Caco-2 (cell line): ENCODE measurements at regions not wholly inside any gene's neighbourhood (a gene's known extent, or its start where the extent isn't known, plus 50 kb on each side); places are given as distances from the start of the nearest gene placed in this dataset.
A peak's percentile ranks its signal among the peaks of the same experiment; 100 is the strongest.

Experiments
- BruUV-seq: library from RNA; stranded (reverse); fragments of 400-500 nt; replicated peaks from 2 replicates; lab custom pipeline; 2021; lab: Mats Ljungman, UMichigan
- CTCF ChIA-PET: fragments of 300-600 bp; sonication (Branson Sonifier 250); formaldehyde crosslinking; loops from one replicate; lab custom pipeline; 2022; ENCODE audit warnings: antibody characterized with exemption; lab: Charles Lee
- POLR2A ChIA-PET: fragments of 300-600 bp; sonication (Branson Sonifier 250); formaldehyde crosslinking; loops from one replicate; lab custom pipeline; 2022; ENCODE audit warnings: antibody characterized with exemption; lab: Charles Lee
- DNase-seq, 2 experiments: peaks; one replicate each; pipeline versions ENCODE4 v3.0.0 to v3.0.0-alpha.2; 2020 to 2022
- H3K27me3 ChIP-seq: replicated peaks from 2 replicates; pipeline ENCODE4 v1.6.0; 2011; ENCODE audit warnings: low read length; ENCODE audit not compliant: control insufficient read depth, insufficient read depth
- H3K36me3 ChIP-seq: 2 replicates; pipeline ENCODE4 v1.5.1; 2011; ENCODE audit warnings: low read length; ENCODE audit not compliant: control insufficient read depth, insufficient read depth
- H3K4me1 ChIP-seq: fragments of 250-450 bp; sonication (Bioruptor Pico); 2 replicates; pipeline ENCODE4 v1.5.1; 2020; ENCODE audit warnings: mild to moderate bottlenecking
- H3K4me3 ChIP-seq: 2 replicates; pipeline ENCODE4 v1.5.1; 2011; ENCODE audit warnings: low read depth, mild to moderate bottlenecking, control low read depth, low read length
- H3K9me3 ChIP-seq: fragments of 250-450 bp; sonication (Bioruptor Pico); 2 replicates; pipeline ENCODE4 v1.5.1; 2020; ENCODE audit warnings: mild to moderate bottlenecking, moderate library complexity
- H3K27ac Mint-ChIP-seq: one replicate; pipeline ENCODE4 v1.8.0; 2022; ENCODE audit warnings: mixed read lengths; ENCODE audit not compliant: unreplicated experiment
- H3K27me3 Mint-ChIP-seq: one replicate; pipeline ENCODE4 v1.8.0; 2022; ENCODE audit warnings: mixed read lengths; ENCODE audit not compliant: insufficient read depth, unreplicated experiment
- H3K36me3 Mint-ChIP-seq: one replicate; pipeline ENCODE4 v1.8.0; 2022; ENCODE audit warnings: mild to moderate bottlenecking, mixed read lengths; ENCODE audit not compliant: insufficient read depth, unreplicated experiment
- H3K4me1 Mint-ChIP-seq: one replicate; pipeline ENCODE4 v1.8.0; 2022; ENCODE audit warnings: low read depth, mixed read lengths; ENCODE audit not compliant: unreplicated experiment
- H3K4me3 Mint-ChIP-seq: one replicate; pipeline ENCODE4 v1.8.0; 2022; ENCODE audit warnings: mild to moderate bottlenecking, moderate library complexity, mixed read lengths; ENCODE audit not compliant: unreplicated experiment
- H3K9me3 Mint-ChIP-seq: one replicate; pipeline ENCODE4 v1.8.0; 2022; ENCODE audit warnings: mixed read lengths; ENCODE audit not compliant: unreplicated experiment
- intact Hi-C: fragments of 100-400 bp; cut with micrococcal nuclease; formaldehyde crosslinking; loops from one replicate; pipeline ENCODE4 v1.10.0; 2022; ENCODE audit not compliant: unreplicated experiment
- TF ChIP-seq, protein P1 (sequence below), 2 experiments: fragments of 200-600 bp in 1 of 2; IDR thresholded peaks; 1 replicate in 1 of 2; 2 replicates in 1 of 2; pipeline versions ENCODE4 v1.5.1 to v1.8.0; 2011 to 2022; ENCODE audit warnings: antibody characterized with exemption in 1 of 2, control low read depth in 1 of 2, inconsistent platforms in 1 of 2, low read depth in 1 of 2, low read length in 1 of 2, mild to moderate bottlenecking in 1 of 2, moderate library complexity in 1 of 2; ENCODE audit not compliant: insufficient read depth in 1 of 2, severe bottlenecking in 1 of 2, unreplicated experiment in 1 of 2

DNA sequence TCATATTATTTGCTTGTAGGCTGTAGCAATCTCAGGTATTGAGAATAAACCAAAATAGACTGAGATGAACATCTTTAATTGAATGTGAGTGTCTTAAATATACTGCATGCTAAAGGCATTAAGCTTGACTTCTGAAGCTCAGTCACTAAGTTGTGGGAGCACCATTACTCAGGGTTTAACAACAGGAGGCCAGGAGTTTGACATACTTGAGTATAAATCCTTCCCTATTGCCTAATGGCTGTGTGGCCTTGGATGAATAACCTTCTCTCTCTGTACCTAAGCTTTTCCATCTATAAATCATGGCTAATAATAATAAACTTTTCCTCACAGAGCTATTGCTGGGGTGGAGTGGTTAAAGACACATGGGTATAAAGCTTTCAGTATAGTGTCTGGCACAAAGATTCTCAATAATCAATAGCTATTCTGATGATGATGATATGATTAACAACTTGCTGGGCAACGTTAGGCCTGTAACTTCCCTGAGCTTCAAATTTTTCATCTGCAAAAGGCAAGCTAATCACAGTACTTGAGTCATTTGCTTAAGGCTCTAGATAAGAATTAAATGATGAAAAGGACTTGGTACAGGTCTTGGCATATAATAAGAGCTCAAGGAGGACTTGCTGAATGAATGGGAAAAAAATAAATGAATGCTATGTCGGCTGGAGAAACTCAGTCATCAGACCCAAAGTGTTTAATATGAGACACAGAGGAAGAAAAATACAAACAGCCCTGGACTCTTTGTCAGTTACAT is 174.0 kb upstream of the IL12B start:
- no TSS peak for BruUV-seq
- ChIA-PET POLR2A (no interaction called here), CTCF (no interaction called here)
- Mint-ChIP-seq H3K36me3 (no peaks in the 10 kb centered on the region), H3K4me3 (no peak overlapping the region), H3K27me3 (no peaks in the 10 kb centered on the region), H3K9me3 (peaks cover 6% of the 10 kb centered on the region), H3K4me1 (peaks cover 6% of the 10 kb centered on the region), H3K27ac (no peak overlapping the region)
- Histone ChIP-seq H3K36me3 (no peaks in the 10 kb centered on the region), H3K9me3 (no peaks in the 10 kb centered on the region), H3K4me3 (no peak overlapping the region), H3K4me1 (no peaks in the 10 kb centered on the region), H3K27me3 (no peaks in the 10 kb centered on the region)
- intact Hi-C loops: no loop called here
- no peak for DNase-seq
- TF ChIP-seq, protein P1, sequence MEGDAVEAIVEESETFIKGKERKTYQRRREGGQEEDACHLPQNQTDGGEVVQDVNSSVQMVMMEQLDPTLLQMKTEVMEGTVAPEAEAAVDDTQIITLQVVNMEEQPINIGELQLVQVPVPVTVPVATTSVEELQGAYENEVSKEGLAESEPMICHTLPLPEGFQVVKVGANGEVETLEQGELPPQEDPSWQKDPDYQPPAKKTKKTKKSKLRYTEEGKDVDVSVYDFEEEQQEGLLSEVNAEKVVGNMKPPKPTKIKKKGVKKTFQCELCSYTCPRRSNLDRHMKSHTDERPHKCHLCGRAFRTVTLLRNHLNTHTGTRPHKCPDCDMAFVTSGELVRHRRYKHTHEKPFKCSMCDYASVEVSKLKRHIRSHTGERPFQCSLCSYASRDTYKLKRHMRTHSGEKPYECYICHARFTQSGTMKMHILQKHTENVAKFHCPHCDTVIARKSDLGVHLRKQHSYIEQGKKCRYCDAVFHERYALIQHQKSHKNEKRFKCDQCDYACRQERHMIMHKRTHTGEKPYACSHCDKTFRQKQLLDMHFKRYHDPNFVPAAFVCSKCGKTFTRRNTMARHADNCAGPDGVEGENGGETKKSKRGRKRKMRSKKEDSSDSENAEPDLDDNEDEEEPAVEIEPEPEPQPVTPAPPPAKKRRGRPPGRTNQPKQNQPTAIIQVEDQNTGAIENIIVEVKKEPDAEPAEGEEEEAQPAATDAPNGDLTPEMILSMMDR (IDR thresholded peaks at IDR 0.05; ENCODE audit: insufficient read depth in 1 of 2, low read depth in 1 of 2, low read length in 1 of 2, severe bottlenecking in 1 of 2, unreplicated experiment in 1 of 2): no peak

DNA sequence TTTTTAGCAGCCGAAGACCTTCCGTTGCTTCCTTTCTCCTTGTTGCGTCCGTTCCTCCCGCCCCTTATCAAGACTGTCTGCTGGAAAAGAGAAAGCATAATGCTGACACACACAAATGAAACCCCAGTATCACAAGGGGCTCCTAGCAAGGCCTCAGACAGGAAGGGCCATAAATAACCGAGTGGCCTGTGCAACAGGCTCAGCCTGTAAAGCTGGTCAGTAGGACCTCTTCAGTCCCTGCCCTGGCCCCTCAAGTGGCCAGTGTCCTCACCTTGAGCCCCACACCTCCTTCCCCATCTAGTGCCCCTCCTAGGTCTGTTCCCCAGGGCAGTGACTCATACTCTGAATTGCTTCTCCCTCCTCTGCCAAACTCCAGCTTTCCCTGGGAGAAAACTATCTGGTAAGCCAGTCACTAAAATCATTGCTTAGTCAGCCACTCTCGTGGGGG is 174.6 kb upstream of the IL12B start:
- Histone ChIP-seq H3K36me3 (no peaks in the 10 kb centered on the region), H3K9me3 (no peaks in the 10 kb centered on the region), H3K27me3 (no peaks in the 10 kb centered on the region), H3K4me3 (no peak overlapping the region), H3K4me1 (no peaks in the 10 kb centered on the region)
- no peak overlapping the region for H3K4me3 Mint-ChIP-seq
- TF ChIP-seq, protein P1 (IDR thresholded peaks at IDR 0.05; ENCODE audit: insufficient read depth in 1 of 2, low read depth in 1 of 2, low read length in 1 of 2, severe bottlenecking in 1 of 2, unreplicated experiment in 1 of 2): no peak
- peaks cover 9% of the 10 kb centered on the region for H3K9me3 Mint-ChIP-seq
- ChIA-PET CTCF (no interaction called here), POLR2A (no interaction called here)
- peak; percentile 17 to 52 for DNase-seq
- H3K27me3 Mint-ChIP-seq: no peaks in the 10 kb centered on the region
- no TSS peak for BruUV-seq
- no peak overlapping the region for H3K27ac Mint-ChIP-seq
- no peaks in the 10 kb centered on the region for H3K36me3 Mint-ChIP-seq
- H3K4me1 Mint-ChIP-seq: peaks cover 6% of the 10 kb centered on the region
- intact Hi-C loops: no loop called here

DNA sequence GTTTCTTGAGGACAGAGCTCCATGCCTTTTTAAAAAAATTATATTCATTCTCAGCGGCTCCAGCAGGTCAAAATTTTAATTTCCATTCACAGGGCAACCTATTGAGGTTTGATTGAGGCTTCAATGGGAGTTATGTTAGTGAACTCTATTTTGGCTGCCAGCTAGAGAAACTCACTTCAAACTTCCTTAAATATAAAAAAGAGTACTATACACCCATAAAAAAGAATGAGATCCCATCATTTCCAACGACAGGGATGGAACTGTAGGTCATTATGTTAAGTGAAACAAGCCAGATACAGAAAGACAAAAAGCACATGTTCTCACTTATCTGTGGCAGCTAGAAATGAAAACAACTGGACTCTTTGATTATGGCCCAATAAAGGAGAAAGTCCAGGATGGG is 176.8 kb upstream of the IL12B start:
- intact Hi-C loops: no loop called here

More for the DNA sequence above, 176.8 kb upstream of the IL12B start:
- Mint-ChIP-seq H3K27me3 (no peaks in the 10 kb centered on the region), H3K36me3 (no peaks in the 10 kb centered on the region), H3K9me3 (peaks cover 9% of the 10 kb centered on the region), H3K27ac (no peak overlapping the region), H3K4me1 (peaks cover 6% of the 10 kb centered on the region), H3K4me3 (no peak overlapping the region)
- BruUV-seq: no TSS peak
- no peaks in the 10 kb centered on the region for H3K9me3 ChIP-seq
- peaks cover 5% of the 10 kb centered on the region; the same call in 1 of the 2 replicates for H3K4me1 ChIP-seq
- TF ChIP-seq, protein P1 (IDR thresholded peaks at IDR 0.05; ENCODE audit: insufficient read depth in 1 of 2, low read depth in 1 of 2, low read length in 1 of 2, severe bottlenecking in 1 of 2, unreplicated experiment in 1 of 2): no peak
- DNase-seq: no peak
- POLR2A ChIA-PET: no interaction called here
- CTCF ChIA-PET: interaction anchor here (1.1 kb wide), 1 partner anchor 480 kb away, joined by 6 read pairs; no protein-coding TSS in a partner anchor
- H3K27me3 ChIP-seq: no peaks in the 10 kb centered on the region
- no peaks in the 10 kb centered on the region for H3K36me3 ChIP-seq
- H3K4me3 ChIP-seq: no peak overlapping the region
